Adrenal gland (tissue), 9 donors: ENCODE measurements at regions not wholly inside any gene's neighbourhood (a gene's known extent, or its start where the extent isn't known, plus 50 kb on each side); places are given as distances from the start of the nearest gene placed in this dataset.

Experiments
- DNase-seq, 7 donors: peaks; one replicate each; pipeline ENCODE4 v3.0.0-alpha.2; 2019 to 2020
- H3K27ac ChIP-seq, 5 donors: fragments of 200-600 bp; sonication (generic) in 4 of 5; 1 replicate in 3 of 5; 2 replicates in 2 of 5; pipeline versions ENCODE4 v1.5.1 to v1.8.0; 2016 to 2020; ENCODE audit warnings: mild to moderate bottlenecking in 1 of 5
- H3K27me3 ChIP-seq: fragments of 200-600 bp; 2 replicates; pipeline ENCODE4 v1.8.0; 2021
- H3K36me3 ChIP-seq, 2 donors: fragments of 200-600 bp; replicated peaks in 1 of 2; 1 replicate in 1 of 2; 2 replicates in 1 of 2; pipeline versions ENCODE4 v1.5.1 to v1.8.0; 2018 to 2022
- H3K4me1 ChIP-seq, 2 donors: fragments of 200-600 bp; replicated peaks in 1 of 2; 1 replicate in 1 of 2; 2 replicates in 1 of 2; pipeline versions ENCODE4 v1.5.1 to v1.8.0; 2018 to 2021
- H3K4me3 ChIP-seq, 4 donors: fragments of 200-600 bp; sonication (generic) in 3 of 4; one replicate each; pipeline ENCODE4 v1.5.1; 2016 to 2018
- H3K9me3 ChIP-seq, 3 donors: fragments of 200-600 bp; sonication (generic) in 1 of 3; replicated peaks in 1 of 3; 1 replicate in 2 of 3; 2 replicates in 1 of 3; pipeline versions ENCODE4 v1.5.1 to v1.8.0; 2016 to 2021
- POLR2A ChIP-seq, 2 donors: fragments of 450-650 bp; IDR thresholded peaks; one replicate each; pipeline ENCODE4 v1.6.1; 2017; ENCODE audit warnings: antibody characterized with exemption in 2 of 2, mild to moderate bottlenecking in 2 of 2, moderate library complexity in 1 of 2
- WGBS, 4 donors: extraction: QIAGEN DNeasy Blood & Tissue Kit in 2 of 4; methylation state at CpG; one replicate each; pipeline versions ENCODE4 v1.1.5 to v1.1.7; 2013 to 2017; 5-methylcytosine and 5-hydroxymethylcytosine counted together
- intact Hi-C, 2 donors: fragments of 100-400 bp; cut with DNase I; formaldehyde crosslinking; loops; one replicate each; pipeline versions ENCODE4 v1.14.1 to v1.15.0; 2022 to 2023
- TF ChIP-seq, protein P1 (sequence below), 6 experiments: fragments of 450-650 bp in 4 of 6; fragments of 200-600 bp in 2 of 6; sonication (generic) in 1 of 6; IDR thresholded peaks; 1 replicate in 5 of 6; 2 replicates in 1 of 6; pipeline versions ENCODE4 v1.5.1 to v1.8.0; 2016 to 2021; ENCODE audit warnings: antibody characterized with exemption in 6 of 6, mild to moderate bottlenecking in 2 of 6, moderate library complexity in 1 of 6
- donor health status: healthy with polysubstance abuse.
- donor health status: Bipolar disorder and iron deficiency.
- donor health status: DM: yes; HTN: yes; CAD: no.
- donor health status: DM: no; HTN: no; CAD: no.
- donor health status: DM: no; HTN: no; CAD: no.

DNA sequence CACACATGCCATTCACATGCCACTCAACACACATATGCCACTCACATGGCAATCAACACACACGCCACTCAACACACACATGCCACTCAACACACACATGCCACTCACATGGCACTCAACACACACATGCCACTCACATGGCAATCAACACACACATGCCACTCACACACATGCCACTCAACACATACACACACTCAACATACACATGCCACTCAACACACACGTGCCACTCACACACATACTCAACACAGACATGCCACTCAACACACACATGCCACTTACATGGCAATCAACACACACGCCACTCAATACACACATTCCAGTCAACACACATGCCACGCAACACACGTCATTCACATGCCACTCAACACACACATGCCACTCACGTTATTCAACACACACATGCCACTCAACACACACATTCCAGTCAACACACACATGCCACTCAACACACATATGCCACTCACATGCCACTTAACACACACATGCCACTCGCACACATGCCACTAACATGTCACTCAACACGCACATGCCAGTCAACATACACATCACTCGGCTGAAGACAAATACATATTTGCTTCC is 182.9 kb downstream of the NPHP4 start:
- Histone ChIP-seq H3K9me3 (no peaks in the 10 kb centered on the region), H3K36me3 (no peaks in the 10 kb centered on the region), H3K27ac (no peak overlapping the region), H3K4me1 (no peaks in the 10 kb centered on the region), H3K4me3 (no peak overlapping the region), H3K27me3 (no peaks in the 10 kb centered on the region)
- intact Hi-C loops = no loop called here
- 87 to 93% (median 89%) methylated on average over 9 of the region's 9 CpGs for WGBS, 4 donors
- TF ChIP-seq, protein P1, sequence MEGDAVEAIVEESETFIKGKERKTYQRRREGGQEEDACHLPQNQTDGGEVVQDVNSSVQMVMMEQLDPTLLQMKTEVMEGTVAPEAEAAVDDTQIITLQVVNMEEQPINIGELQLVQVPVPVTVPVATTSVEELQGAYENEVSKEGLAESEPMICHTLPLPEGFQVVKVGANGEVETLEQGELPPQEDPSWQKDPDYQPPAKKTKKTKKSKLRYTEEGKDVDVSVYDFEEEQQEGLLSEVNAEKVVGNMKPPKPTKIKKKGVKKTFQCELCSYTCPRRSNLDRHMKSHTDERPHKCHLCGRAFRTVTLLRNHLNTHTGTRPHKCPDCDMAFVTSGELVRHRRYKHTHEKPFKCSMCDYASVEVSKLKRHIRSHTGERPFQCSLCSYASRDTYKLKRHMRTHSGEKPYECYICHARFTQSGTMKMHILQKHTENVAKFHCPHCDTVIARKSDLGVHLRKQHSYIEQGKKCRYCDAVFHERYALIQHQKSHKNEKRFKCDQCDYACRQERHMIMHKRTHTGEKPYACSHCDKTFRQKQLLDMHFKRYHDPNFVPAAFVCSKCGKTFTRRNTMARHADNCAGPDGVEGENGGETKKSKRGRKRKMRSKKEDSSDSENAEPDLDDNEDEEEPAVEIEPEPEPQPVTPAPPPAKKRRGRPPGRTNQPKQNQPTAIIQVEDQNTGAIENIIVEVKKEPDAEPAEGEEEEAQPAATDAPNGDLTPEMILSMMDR (IDR thresholded peaks at IDR 0.05) = no peak
- TF ChIP-seq POLR2A (IDR thresholded peaks at IDR 0.05) = no peak
- DNase-seq = no peak

DNA sequence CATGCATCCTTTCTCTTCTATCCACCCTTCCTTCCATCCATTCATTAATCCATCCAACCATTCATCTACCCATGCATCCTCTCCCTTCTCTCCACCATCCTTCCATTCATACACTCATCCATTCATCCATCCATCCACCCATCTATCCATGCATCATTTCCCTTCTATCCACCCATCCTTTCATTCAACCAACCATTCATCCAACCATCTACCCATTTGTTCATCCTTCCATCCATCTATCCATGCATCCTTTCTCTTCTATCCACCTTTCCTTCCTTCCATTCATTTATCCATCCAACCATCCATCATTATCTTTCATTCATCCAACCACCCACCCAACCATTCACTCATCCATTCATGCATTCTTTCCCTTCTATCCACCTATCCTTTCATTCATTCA is 188.4 kb downstream of the NPHP4 start:
- Histone ChIP-seq H3K4me1 (no peaks in the 10 kb centered on the region), H3K4me3 (no peak overlapping the region), H3K27me3 (no peaks in the 10 kb centered on the region), H3K9me3 (no peaks in the 10 kb centered on the region), H3K36me3 (no peaks in the 10 kb centered on the region), H3K27ac (no peak overlapping the region)
- TF ChIP-seq, protein P1 (IDR thresholded peaks at IDR 0.05) = no peak
- no peak for TF ChIP-seq POLR2A (IDR thresholded peaks at IDR 0.05)
- intact Hi-C loops = no loop called here
- DNase-seq = no peak

DNA sequence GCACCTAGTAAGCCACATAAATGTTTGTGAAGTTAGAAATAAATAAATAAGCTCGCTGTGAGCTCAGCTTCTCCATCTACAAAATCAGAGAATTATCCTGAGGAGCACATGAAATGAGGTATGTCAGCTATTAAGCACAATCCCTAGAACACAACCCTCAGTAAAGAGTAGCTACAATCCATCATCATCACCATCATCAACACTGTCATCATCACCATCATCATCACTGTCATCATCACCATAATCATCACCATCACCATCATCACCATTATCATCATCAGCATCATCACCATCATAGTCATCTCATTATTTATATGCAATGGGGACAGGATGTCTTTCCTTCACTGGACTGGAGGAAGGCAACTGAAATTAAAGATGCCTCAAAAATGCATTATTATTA is 189.6 kb downstream of the NPHP4 start:
- no peak for DNase-seq
- H3K36me3 ChIP-seq = no peaks in the 10 kb centered on the region
- H3K4me3 ChIP-seq = no peak overlapping the region
- TF ChIP-seq, protein P1 (IDR thresholded peaks at IDR 0.05) = no peak
- TF ChIP-seq POLR2A (IDR thresholded peaks at IDR 0.05) = no peak
- no peaks in the 10 kb centered on the region for H3K27me3 ChIP-seq
- no peaks in the 10 kb centered on the region for H3K4me1 ChIP-seq
- 83 to 100% (median 89%) methylated on average over 1 of the region's 1 CpG for WGBS, 4 donors
- H3K27ac ChIP-seq = no peak overlapping the region
- intact Hi-C loops = no loop called here
- H3K9me3 ChIP-seq = no peaks in the 10 kb centered on the region

DNA sequence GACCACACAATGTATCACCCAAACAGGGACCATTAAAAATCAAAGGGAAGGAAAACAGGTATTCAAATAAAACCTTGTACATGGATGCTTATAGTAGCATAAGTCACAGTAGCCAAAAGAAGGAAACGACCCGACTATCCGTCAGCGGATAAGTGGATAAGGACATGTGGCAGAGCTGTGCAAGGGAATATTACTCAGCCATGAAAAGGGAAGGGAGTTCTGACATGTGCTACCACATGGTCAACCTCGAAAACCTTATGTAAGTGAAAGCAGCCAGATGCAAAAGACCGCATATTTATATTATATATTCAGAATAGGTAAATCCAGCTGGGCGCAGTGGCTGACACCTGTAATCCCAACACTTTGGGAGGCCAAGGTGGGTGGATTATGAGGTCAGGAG is 193.3 kb downstream of the NPHP4 start:
- 86 to 92% (median 89%) methylated on average over 7 of the region's 7 CpGs for WGBS, 4 donors
- intact Hi-C loops = no loop called here
- Histone ChIP-seq H3K36me3 (no peaks in the 10 kb centered on the region), H3K4me3 (no peak overlapping the region), H3K27ac (no peak overlapping the region), H3K27me3 (no peaks in the 10 kb centered on the region), H3K9me3 (no peaks in the 10 kb centered on the region), H3K4me1 (no peaks in the 10 kb centered on the region)
- no peak for DNase-seq
- no peak for TF ChIP-seq POLR2A (IDR thresholded peaks at IDR 0.05)
- TF ChIP-seq, protein P1 (IDR thresholded peaks at IDR 0.05) = no peak
